Fibroblast of peridontal ligament (primary cell): ENCODE measurements at regions not wholly inside any gene's neighbourhood (a gene's known extent, or its start where the extent isn't known, plus 50 kb on each side); places are given as distances from the start of the nearest gene placed in this dataset.
"Not testable (repeated sequence)": the region's sequence is repeated elsewhere in the genome, so short reads cannot be mapped to it uniquely, and the experiment has no call there.

ENCODE experiments used
- DNase-seq: peaks from one replicate; pipeline ENCODE4 v3.0.0-alpha.2; 2010; ENCODE audit errors: extremely low read depth

GRCh38 chr2:44051593-44052347 is 56.0 kb upstream of the LRPPRC start:
- DNase-seq, result no peak

- no peak for DNase-seq
Measured at GRCh38 chr2:44052584-44052983, 56.8 kb upstream of the LRPPRC start.

- DNase-seq, result no peak
Measured at GRCh38 chr2:44053052-44053451, 57.3 kb upstream of the LRPPRC start.

DNA sequence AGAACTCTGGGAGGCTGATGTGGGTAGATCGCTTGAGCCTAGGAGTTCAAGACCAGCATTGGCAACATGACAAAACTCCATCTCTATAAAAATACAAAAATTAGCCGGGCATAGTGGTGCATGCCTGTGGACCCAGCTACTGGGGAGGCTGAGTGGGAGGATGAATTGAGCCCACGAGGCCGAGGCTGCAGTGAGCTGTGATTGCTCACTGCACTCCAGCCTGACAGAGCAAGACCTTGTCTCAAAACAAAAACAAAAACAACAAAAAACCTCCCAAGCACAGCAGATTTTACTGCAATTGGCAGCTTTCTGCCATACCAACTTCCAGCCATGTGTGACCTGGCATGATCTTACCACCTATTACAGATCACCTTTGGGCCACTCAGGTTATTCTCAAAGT is 57.7 kb upstream of the LRPPRC start:
- DNase-seq, result no peak

- DNase-seq, result no peak
Measured at GRCh38 chr2:44055229-44055628, 59.4 kb upstream of the LRPPRC start.

DNA sequence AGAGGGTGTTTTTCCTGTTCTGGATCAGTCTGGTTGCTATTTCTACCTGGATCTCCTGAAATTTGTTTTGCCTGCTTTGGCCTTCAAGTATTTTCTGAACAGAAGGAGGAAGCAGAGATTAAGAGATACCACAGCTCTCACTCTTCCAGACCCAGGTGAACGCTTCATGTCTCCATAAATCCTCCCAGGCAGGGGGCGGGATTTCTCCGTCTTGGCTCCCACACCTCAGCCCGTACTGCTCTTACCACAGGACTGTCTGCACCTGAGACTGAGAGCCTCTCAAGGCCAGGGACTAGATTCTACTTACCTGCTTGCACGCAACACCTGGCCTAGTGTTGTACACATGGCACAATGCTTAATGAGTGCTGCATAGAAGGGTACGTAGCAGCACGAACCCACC is 59.9 kb upstream of the LRPPRC start:
- DNase-seq, result no peak

- no peak for DNase-seq
Measured at GRCh38 chr2:44056947-44057346, 61.2 kb upstream of the LRPPRC start.

DNA sequence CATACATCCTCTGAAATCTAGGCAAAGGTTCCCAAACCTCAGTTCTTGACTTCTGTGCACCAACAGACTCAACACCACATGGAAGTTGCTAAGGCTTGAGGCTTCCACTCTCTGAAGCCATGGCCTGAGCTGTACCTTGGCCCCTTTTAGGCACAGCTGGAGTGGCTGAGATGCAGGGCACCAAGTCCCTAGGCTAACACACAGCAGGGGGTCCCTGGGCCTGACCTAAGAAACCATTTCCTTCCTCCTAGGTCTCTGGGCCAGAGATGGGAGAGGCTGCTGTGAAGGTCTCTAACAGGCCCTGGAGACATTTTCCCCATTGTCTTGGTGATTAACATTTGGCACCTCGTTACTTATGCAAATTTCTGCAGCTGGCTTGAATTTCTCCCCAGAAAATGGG is 64.5 kb upstream of the LRPPRC start:
- DNase-seq, result not testable (repeated sequence)

DNA sequence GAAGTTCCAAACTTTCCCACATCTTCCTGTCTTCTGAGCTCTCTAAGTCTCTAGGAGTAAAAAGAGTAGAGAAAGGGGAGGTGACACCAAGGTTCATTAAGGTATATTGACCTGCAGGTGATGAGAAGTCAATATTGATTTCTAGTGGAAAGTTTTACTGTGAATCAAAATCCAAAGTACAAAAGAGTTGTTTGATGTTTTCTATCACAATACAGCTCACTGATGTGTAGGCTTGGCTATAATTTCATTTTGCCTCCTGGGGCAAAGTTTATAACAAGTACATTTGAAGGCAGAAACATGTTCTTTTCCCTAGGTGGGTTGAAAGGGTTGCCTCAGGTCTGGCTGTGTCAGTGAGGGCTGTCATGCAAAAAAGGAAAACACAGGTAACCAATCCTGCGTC is 65.2 kb upstream of the LRPPRC start:
- no peak for DNase-seq

- DNase-seq, result no peak
Measured at GRCh38 chr2:44061469-44061868, 65.7 kb upstream of the LRPPRC start.

DNA sequence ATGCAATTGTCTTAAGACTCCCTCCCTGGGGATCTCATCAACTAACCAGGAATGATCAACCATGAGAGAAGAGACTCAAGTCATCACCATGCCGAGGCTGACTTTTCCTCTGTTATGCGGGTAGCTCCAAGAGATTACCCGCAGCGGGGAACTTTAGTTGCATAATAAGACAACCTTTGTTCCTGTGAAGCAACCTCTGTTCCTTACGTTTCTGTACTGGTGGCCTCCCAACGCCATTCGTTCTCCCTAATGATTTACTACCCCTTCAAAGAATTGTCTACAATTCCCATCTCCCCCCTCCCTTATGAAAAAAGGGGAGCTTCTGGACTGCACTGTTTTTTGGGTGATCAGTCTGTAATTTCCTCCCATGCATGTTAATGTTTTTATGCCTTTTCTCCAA is 66.1 kb upstream of the LRPPRC start:
- no peak for DNase-seq

DNA sequence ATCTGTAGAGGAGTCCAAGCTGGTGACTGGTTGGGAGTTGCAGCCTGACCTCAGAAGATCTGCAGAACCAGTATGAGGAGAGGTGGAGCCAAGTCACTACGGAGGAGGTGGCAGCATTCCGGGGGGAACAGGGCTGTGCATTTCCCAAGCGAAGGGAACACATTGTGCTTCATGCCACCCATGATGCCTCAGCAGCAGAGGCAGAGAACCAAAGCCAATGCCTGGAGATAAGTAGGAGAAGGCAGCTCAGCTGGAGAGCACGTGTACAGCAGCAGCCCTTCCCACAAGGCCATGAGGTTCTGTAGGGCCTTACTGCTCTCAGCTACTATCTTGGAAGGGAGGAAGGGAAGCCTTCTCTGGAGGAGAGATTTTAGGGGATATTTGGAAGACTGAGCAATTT is 67.2 kb upstream of the LRPPRC start:
- no peak for DNase-seq

- DNase-seq, result not testable (repeated sequence)
Measured at GRCh38 chr2:44064281-44064680, 68.5 kb upstream of the LRPPRC start.

- not testable (repeated sequence) for DNase-seq
Measured at GRCh38 chr2:44067012-44067790, 71.4 kb upstream of the LRPPRC start.

- not testable (repeated sequence) for DNase-seq
Measured at GRCh38 chr2:44067791-44068181, 72.0 kb upstream of the LRPPRC start.

GRCh38 chr2:44071454-44072046 is 75.8 kb upstream of the LRPPRC start:
- DNase-seq, result no peak

DNA sequence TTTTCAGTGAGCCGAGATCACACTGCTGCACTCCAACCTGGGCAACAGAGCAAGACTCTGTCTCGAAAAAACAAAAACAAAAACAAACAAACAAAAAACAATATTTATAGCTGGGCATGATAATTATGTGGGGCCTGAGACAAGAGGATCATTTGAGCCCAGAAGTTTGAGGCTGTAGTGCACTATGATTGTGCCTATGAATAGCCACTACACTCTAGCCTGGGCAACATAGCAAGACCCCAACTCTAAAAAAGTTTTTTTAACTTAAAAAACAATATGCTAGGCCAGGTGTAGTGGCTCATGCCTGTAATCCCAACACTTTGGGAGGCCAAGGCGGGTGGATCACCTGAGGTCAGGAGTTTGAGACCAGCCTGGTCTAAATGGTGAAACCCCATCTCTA is 77.9 kb upstream of the LRPPRC start:
- not testable (repeated sequence) for DNase-seq

- not testable (repeated sequence) for DNase-seq
Measured at GRCh38 chr2:44074795-44075194, 79.0 kb upstream of the LRPPRC start.

DNA sequence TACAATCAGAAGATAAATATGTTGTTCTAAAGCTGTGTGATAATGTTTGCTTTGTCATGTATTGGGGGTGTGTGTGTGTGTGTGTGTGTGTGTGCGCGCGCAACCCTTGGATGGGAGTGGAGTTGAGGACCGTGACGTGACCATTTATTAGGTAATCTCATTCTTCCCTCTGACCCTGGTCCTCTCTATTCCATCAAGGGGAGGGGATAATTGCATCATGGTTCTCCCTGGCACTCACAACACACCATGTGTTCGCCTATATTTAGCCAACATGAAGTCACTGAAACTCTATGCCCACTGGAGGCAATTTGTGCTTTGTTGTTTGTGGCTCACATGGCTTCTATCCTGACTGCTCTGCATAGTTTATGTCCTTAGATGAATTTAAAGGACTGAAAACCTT is 79.8 kb upstream of the LRPPRC start:
- DNase-seq, result peak; percentile 93

- no peak for DNase-seq
Measured at GRCh38 chr2:44077942-44078511, 82.2 kb upstream of the LRPPRC start.

DNA sequence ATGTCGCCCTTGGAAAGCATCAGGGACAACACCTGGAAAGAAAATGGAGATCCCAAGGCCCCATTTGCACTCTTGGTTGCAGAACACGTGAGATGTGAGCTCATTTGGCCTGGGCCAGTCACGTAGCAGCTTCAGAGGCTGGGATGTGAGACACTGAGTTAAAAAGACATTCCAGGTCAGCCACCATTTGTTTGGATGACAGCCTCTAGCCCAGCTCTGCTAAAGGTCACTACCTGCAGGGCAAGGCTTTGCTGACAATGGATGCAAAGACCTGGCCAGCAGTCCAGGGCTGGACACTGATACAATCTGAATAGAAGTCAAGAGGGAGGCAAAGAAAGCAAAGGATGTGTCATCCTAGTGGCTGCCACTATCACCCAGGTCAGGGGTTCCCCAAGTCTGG is 83.9 kb upstream of the LRPPRC start:
- no peak for DNase-seq

DNA sequence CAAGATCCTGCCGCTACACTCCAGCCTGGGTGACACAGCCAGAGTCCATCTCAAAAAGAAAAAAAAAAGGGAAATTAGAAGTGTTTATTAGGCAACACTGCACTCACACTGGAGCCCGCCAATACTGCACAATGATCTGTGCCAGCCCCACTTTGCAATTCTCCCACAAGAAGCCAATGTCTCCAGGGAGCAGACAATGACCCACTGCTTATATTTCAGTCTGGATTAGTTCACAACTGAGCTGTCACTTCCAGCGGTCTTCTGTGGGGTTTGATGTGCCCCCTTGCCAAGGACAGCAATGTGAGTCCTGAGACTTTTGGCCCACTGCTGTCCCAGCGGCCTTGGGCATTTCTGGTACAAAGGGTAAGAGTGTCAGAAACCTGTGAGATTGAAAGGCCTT is 85.6 kb upstream of the PPM1B start:
- no peak for DNase-seq

GRCh38 chr2:44084850-44085249 is 83.8 kb upstream of the PPM1B start:
- DNase-seq, result no peak
